AG04450 (cell line): ENCODE measurements at regions not wholly inside any gene's neighbourhood (a gene's known extent, or its start where the extent isn't known, plus 50 kb on each side); places are given as distances from the start of the nearest gene placed in this dataset.

Experiments
- CTCF ChIA-PET: fragments of 300-600, 350-600 bp; formaldehyde crosslinking; extraction: SDS; loops from one replicate; lab custom pipeline; 2022; ENCODE audit warnings: antibody characterized with exemption, inconsistent platforms; lab: Charles Lee
- POLR2A ChIA-PET: fragments of 350-600 bp; formaldehyde crosslinking; extraction: SDS; loops from one replicate; lab custom pipeline; 2021; ENCODE audit warnings: antibody characterized with exemption, inconsistent platforms; lab: Yijun Ruan, JAX
- DNase-seq: peaks from one replicate; pipeline ENCODE4 v3.0.0-alpha.2; 2011; ENCODE audit warnings: low read depth, low spot score
- H3K27ac ChIP-seq: one replicate; pipeline ENCODE4 v1.5.1; 2012; ENCODE audit warnings: low read depth, low read length, control low read depth
- H3K27me3 ChIP-seq: one replicate; pipeline ENCODE4 v1.6.0; 2012; ENCODE audit warnings: low read length; ENCODE audit not compliant: control insufficient read depth, insufficient read depth
- H3K4me3 ChIP-seq: 2 replicates; pipeline ENCODE4 v1.5.1; 2011; ENCODE audit warnings: mild to moderate bottlenecking, low read depth, low read length, control low read depth
- H3K9me3 ChIP-seq: 2 replicates; pipeline ENCODE4 v1.5.1; 2012; ENCODE audit warnings: low read length; ENCODE audit not compliant: control insufficient read depth, insufficient read depth
- TF ChIP-seq, protein P1 (sequence below): IDR thresholded peaks from 2 replicates; pipeline ENCODE4 v1.5.1; 2011; ENCODE audit warnings: low read depth, low read length, control low read depth, inconsistent platforms

DNA sequence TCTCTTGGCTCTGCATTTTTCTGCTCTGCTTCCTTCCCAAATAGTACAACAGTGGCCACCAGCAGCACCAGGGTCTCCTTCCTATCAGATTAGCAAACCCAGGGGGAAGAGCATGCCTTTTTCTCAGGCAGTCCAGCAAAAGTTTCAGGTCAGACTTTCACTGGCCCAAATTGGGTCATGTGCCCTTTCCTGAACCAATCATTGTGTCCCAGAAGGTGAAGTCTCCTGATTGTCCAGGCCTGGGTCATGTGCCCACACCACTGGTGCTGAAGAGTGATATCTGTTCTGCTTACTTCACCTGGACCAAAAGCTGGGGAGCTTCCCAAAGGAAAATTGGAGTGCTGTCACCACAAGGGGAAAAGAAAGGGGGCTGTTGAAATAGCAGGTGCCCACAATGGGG lies 64.1 kb upstream of the ALX4 start:
- Histone ChIP-seq H3K27me3 (peaks cover 10% of the 10 kb centered on the region), H3K27ac (no peak overlapping the region), H3K4me3 (no peak overlapping the region), H3K9me3 (no peaks in the 10 kb centered on the region)
- ChIA-PET CTCF (interaction anchor here (1.4 kb wide), 1 partner anchor 240 kb away, joined by 3 read pairs; no protein-coding TSS in a partner anchor), POLR2A (no interaction called here)
- TF ChIP-seq, protein P1, sequence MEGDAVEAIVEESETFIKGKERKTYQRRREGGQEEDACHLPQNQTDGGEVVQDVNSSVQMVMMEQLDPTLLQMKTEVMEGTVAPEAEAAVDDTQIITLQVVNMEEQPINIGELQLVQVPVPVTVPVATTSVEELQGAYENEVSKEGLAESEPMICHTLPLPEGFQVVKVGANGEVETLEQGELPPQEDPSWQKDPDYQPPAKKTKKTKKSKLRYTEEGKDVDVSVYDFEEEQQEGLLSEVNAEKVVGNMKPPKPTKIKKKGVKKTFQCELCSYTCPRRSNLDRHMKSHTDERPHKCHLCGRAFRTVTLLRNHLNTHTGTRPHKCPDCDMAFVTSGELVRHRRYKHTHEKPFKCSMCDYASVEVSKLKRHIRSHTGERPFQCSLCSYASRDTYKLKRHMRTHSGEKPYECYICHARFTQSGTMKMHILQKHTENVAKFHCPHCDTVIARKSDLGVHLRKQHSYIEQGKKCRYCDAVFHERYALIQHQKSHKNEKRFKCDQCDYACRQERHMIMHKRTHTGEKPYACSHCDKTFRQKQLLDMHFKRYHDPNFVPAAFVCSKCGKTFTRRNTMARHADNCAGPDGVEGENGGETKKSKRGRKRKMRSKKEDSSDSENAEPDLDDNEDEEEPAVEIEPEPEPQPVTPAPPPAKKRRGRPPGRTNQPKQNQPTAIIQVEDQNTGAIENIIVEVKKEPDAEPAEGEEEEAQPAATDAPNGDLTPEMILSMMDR, result no peak
- no peak for DNase-seq

DNA sequence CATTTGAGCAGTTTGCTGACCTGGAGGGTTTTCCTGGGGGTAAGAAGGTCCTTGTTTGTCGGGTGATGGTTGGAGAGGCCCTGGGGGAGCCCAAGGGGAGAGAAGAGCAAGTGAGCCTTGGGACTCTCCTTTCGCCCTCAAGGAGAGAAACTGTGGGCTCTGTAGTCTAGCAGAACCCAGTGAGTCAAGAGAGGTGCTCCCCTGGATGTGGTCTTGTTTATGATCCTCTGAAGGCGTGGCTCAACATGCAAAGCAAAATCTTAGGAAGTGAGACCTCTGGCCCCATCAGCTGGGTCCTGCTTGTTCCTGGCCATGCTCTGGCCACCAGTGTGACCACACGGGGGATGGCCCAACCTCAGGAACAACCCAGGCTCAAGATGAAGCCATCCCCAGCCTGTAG lies 66.5 kb upstream of the ALX4 start:
- H3K9me3 ChIP-seq, result no peaks in the 10 kb centered on the region
- ChIA-PET CTCF (no interaction called here), POLR2A (no interaction called here)
- H3K27ac ChIP-seq, result no peak overlapping the region
- peaks cover 7% of the 10 kb centered on the region for H3K27me3 ChIP-seq
- TF ChIP-seq, protein P1, result no peak
- H3K4me3 ChIP-seq, result no peak overlapping the region
- DNase-seq, result no peak

DNA sequence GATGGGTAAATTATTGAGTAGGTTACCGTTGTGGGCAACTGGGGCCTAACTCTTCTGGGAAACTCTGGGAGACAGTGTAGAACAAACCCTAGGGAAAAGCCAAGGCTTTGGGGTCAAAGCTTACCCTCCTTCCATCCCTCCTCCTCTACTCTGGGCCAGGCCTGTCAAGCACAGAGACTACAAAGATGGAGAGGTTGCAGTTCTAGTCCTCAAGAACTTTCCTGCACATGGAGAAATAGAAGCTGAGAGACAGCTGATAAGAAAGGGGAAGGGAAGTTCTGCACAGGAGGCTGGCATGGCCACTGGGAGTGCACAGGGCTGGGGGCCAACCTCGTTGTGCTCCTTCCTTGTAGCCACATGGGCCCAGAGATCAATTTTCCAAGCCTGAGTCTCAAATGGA lies 67.2 kb upstream of the ALX4 start:
- TF ChIP-seq, protein P1, result no peak
- no peak for DNase-seq
- Histone ChIP-seq H3K4me3 (no peak overlapping the region), H3K27ac (no peak overlapping the region), H3K9me3 (no peaks in the 10 kb centered on the region), H3K27me3 (peaks cover 10% of the 10 kb centered on the region)
- CTCF ChIA-PET, result no interaction called here
- POLR2A ChIA-PET, result no interaction called here

DNA sequence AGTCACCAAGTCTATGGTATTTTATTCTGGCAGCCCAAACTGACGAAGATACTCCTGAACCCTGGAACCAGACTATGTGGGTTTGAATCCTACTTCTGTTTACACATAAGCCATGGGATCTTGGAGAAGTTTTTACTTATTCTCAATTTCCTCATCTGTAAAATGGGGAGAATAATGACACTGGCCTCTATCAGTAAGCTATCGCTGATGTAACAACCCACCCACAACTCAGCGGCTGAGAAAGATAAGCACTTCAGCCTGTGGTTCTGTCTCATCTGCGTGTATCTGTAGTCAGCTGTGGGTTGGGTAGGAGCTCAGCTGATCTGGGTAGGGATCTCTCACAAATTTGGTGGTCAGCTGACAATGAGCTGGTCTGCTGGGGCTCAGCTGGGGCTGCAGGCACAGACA lies 68.0 kb upstream of the ALX4 start:
- Histone ChIP-seq H3K27me3 (peaks cover 11% of the 10 kb centered on the region), H3K9me3 (no peaks in the 10 kb centered on the region), H3K27ac (no peak overlapping the region), H3K4me3 (no peak overlapping the region)
- TF ChIP-seq, protein P1, result no peak
- no peak for DNase-seq
- POLR2A ChIA-PET, result no interaction called here
- CTCF ChIA-PET, result no interaction called here

DNA sequence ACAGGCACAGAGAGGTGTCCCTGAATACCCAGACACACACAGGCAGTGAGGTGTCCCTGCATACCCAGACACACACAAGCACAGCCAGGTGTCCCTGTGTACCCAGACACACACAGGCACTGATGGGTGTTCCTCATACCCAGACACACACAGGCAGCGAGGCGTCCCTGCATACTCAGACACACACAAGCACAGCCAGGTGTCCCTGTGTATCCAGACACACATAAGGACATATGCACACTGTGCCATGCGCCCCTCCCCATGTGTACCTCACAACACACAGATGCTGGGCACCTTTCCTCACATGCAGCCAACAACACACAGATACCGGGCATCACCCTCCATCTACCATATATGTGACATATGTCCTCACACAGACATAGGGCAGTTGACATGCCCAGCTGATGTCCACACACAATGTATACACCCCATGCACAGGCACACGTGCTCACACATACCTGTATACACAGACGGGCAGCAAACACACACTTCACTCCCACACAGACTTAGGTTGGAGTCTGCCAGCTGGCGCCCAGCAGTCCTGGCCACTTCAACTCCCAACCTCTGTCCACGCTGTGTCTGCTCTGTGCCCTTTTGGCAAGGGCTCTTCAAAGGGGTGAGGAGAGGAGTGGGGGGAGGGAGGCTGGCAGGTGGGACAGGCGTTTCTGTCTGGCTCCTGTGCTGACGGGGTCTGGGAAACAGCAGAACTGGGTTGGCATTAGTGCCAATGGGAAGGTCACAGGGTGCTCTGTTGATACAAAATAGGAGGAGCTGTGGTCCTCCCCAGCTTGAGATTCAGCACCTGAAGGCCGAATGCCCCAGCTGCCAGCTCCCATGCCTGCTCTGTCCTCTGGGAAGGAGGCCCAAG lies 69.4 kb upstream of the ALX4 start:
- Histone ChIP-seq H3K9me3 (no peaks in the 10 kb centered on the region), H3K4me3 (no peak overlapping the region), H3K27ac (no peak overlapping the region), H3K27me3 (peaks cover 11% of the 10 kb centered on the region)
- no peak for DNase-seq
- TF ChIP-seq, protein P1, result no peak
- POLR2A ChIA-PET, result no interaction called here
- CTCF ChIA-PET, result no interaction called here
